22Rv1 (cell line): ENCODE measurements at regions not wholly inside any gene's neighbourhood (a gene's known extent, or its start where the extent isn't known, plus 50 kb on each side); places are given as distances from the start of the nearest gene placed in this dataset.

Source experiments
- ZFX ChIP-seq: fragments of 450-650 bp; IDR thresholded peaks from 2 replicates; pipeline ENCODE4 v1.6.1; 2017; ENCODE audit warnings: antibody characterized with exemption, borderline replicate concordance
- TF ChIP-seq, protein P1 (sequence below): fragments of 450-650 bp; IDR thresholded peaks from 2 replicates; pipeline ENCODE4 v1.5.1; 2017; ENCODE audit warnings: mild to moderate bottlenecking

- TF ChIP-seq, protein P1, sequence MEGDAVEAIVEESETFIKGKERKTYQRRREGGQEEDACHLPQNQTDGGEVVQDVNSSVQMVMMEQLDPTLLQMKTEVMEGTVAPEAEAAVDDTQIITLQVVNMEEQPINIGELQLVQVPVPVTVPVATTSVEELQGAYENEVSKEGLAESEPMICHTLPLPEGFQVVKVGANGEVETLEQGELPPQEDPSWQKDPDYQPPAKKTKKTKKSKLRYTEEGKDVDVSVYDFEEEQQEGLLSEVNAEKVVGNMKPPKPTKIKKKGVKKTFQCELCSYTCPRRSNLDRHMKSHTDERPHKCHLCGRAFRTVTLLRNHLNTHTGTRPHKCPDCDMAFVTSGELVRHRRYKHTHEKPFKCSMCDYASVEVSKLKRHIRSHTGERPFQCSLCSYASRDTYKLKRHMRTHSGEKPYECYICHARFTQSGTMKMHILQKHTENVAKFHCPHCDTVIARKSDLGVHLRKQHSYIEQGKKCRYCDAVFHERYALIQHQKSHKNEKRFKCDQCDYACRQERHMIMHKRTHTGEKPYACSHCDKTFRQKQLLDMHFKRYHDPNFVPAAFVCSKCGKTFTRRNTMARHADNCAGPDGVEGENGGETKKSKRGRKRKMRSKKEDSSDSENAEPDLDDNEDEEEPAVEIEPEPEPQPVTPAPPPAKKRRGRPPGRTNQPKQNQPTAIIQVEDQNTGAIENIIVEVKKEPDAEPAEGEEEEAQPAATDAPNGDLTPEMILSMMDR, result no peak
- no peak for TF ChIP-seq ZFX
Measured at GRCh38 chr16:86229866-86230656, 280.3 kb upstream of the FOXF1 start.
